Peyer's patch (tissue), 4 donors: ENCODE measurements at regions not wholly inside any gene's neighbourhood (a gene's known extent, or its start where the extent isn't known, plus 50 kb on each side); places are given as distances from the start of the nearest gene placed in this dataset.

Experiments
- DNase-seq, 3 donors: peaks; one replicate each; pipeline ENCODE4 v3.0.0-alpha.2; 2017 to 2019
- H3K27ac ChIP-seq, 4 donors: fragments of 200-600 bp; sonication (generic); one replicate each; pipeline ENCODE4 v1.5.1; 2016 to 2019
- H3K27me3 ChIP-seq, 2 donors: fragments of 200-600 bp; sonication (generic); one replicate each; pipeline ENCODE4 v1.5.1; 2019
- H3K36me3 ChIP-seq, 3 donors: fragments of 200-600 bp; sonication (generic); one replicate each; pipeline ENCODE4 v1.5.1; 2016 to 2019
- H3K4me1 ChIP-seq, 4 donors: fragments of 200-600 bp; sonication (generic); one replicate each; pipeline ENCODE4 v1.5.1; 2016 to 2019
- H3K4me3 ChIP-seq, 4 donors: fragments of 200-600 bp; sonication (generic); 1 replicate in 3 of 4; 2 replicates in 1 of 4; pipeline ENCODE4 v1.5.1; 2016 to 2019; ENCODE audit warnings: mild to moderate bottlenecking in 1 of 4
- H3K9me3 ChIP-seq, 4 donors: fragments of 200-600 bp; sonication (generic); one replicate each; pipeline ENCODE4 v1.5.1; 2016 to 2019; ENCODE audit warnings: mild to moderate bottlenecking in 1 of 4
- POLR2A ChIP-seq, 2 donors: fragments of 450-650 bp; IDR thresholded peaks; one replicate each; pipeline ENCODE4 v1.5.1; 2017; ENCODE audit warnings: antibody characterized with exemption in 2 of 2, mild to moderate bottlenecking in 2 of 2, moderate library complexity in 2 of 2
- TF ChIP-seq, protein P1 (sequence below), 6 experiments: fragments of 450-650 bp in 4 of 6; fragments of 200-600 bp in 2 of 6; sonication (generic) in 1 of 6; IDR thresholded peaks; one replicate each; pipeline ENCODE4 v1.5.1; 2017 to 2019; ENCODE audit warnings: antibody characterized with exemption in 6 of 6, mild to moderate bottlenecking in 3 of 6, moderate library complexity in 1 of 6

DNA sequence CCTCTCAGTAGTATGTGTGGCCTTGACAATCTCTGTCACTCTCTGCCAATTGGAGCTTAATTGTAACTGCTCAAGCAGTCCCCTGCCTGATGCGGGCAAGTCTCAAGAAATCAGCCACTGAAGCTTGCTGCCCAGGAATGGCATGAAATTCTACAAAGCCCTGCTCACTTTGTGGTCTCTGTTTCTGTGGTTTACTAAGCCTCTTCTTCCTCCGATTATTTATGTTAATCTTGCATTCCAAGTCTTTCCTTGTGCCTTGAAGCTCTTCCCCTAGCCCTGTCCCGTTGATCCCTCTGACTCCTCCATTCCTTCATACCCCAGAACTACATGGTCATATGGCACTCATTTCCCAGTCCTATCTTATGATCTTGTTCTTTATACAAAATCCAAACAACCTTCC lies 489.3 kb upstream of the CHST9 start:
- H3K27ac ChIP-seq = no peak overlapping the region
- H3K36me3 ChIP-seq = no peaks in the 10 kb centered on the region
- H3K9me3 ChIP-seq = no peaks in the 10 kb centered on the region
- H3K4me3 ChIP-seq = no peak overlapping the region
- no peaks in the 10 kb centered on the region for H3K27me3 ChIP-seq
- no peak for DNase-seq
- no peaks in the 10 kb centered on the region for H3K4me1 ChIP-seq
- TF ChIP-seq, protein P1, sequence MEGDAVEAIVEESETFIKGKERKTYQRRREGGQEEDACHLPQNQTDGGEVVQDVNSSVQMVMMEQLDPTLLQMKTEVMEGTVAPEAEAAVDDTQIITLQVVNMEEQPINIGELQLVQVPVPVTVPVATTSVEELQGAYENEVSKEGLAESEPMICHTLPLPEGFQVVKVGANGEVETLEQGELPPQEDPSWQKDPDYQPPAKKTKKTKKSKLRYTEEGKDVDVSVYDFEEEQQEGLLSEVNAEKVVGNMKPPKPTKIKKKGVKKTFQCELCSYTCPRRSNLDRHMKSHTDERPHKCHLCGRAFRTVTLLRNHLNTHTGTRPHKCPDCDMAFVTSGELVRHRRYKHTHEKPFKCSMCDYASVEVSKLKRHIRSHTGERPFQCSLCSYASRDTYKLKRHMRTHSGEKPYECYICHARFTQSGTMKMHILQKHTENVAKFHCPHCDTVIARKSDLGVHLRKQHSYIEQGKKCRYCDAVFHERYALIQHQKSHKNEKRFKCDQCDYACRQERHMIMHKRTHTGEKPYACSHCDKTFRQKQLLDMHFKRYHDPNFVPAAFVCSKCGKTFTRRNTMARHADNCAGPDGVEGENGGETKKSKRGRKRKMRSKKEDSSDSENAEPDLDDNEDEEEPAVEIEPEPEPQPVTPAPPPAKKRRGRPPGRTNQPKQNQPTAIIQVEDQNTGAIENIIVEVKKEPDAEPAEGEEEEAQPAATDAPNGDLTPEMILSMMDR (IDR thresholded peaks at IDR 0.05) = no peak
- no peak for TF ChIP-seq POLR2A (IDR thresholded peaks at IDR 0.05)

DNA sequence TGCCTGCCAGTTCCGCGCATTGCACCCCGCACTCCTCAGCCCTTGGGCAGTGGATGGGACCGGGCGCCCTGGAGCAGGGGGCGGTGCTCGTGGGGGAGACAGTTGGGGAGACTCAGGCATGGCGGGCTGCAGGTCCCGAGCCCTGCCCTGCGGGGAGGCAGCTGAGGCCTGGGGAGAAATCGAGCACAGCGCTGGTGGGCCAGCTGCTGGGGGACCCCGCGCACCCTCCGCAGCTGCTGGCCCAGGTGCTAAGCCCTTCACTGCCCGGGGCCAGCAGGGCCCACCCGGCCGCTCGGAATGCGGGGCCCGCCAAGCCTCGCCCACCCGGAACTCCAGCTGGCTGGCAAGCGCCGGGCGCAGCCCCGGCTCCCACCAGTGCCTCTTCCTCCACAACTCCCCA lies 488.8 kb upstream of the CHST9 start:
- H3K36me3 ChIP-seq = no peaks in the 10 kb centered on the region
- H3K4me3 ChIP-seq = no peak overlapping the region
- H3K9me3 ChIP-seq = no peaks in the 10 kb centered on the region
- no peak overlapping the region for H3K27ac ChIP-seq
- no peak for DNase-seq
- H3K27me3 ChIP-seq = no peaks in the 10 kb centered on the region
- no peak for TF ChIP-seq POLR2A (IDR thresholded peaks at IDR 0.05)
- TF ChIP-seq, protein P1 (IDR thresholded peaks at IDR 0.05) = no peak
- no peaks in the 10 kb centered on the region for H3K4me1 ChIP-seq

DNA sequence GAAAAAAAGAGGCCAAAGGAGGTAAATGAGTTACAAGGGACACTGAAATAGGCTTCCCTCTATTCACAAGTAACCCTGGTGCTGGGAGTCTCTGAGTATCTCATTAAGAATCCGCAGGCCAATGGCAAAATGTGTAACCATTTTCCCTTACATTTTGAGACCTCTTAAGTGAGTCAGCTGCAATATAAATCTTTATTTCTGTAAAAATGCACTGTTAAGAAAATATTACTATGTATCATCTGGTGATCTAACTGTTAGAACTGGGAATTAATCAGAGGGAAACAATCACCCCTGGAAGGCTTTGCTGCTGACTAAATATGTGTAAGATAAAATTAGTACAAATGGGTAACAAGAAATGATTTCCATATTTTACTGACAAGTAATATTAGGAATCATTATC lies 483.1 kb upstream of the CHST9 start:
- Histone ChIP-seq H3K36me3 (no peaks in the 10 kb centered on the region), H3K4me3 (no peak overlapping the region), H3K27ac (no peak overlapping the region), H3K27me3 (no peaks in the 10 kb centered on the region), H3K9me3 (no peaks in the 10 kb centered on the region), H3K4me1 (no peaks in the 10 kb centered on the region)
- TF ChIP-seq, protein P1 (IDR thresholded peaks at IDR 0.05) = no peak
- TF ChIP-seq POLR2A (IDR thresholded peaks at IDR 0.05) = no peak
- no peak for DNase-seq

DNA sequence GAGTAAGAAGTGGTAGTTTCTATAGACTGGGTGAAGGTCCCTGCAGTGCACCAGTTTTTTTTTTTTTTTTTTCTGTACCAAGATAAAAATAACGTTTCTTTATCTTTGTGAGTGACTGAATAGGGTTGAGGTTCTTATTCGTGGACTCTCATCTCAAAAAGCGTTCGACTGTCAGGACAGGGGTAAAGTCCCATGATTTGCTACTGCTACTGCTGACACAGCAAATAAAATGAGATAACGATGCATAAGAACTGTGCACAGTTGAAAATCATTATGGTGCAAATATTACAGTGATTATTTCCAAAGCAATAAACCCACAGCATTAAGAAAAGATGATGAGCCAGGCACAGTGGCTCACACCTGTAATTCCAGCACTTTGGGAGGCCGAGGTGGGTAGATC lies 482.0 kb upstream of the CHST9 start:
- no peaks in the 10 kb centered on the region for H3K4me1 ChIP-seq
- DNase-seq = no peak
- no peaks in the 10 kb centered on the region for H3K9me3 ChIP-seq
- H3K27me3 ChIP-seq = no peaks in the 10 kb centered on the region
- TF ChIP-seq, protein P1 (IDR thresholded peaks at IDR 0.05) = no peak
- TF ChIP-seq POLR2A (IDR thresholded peaks at IDR 0.05) = no peak
- no peak overlapping the region for H3K27ac ChIP-seq
- no peak overlapping the region for H3K4me3 ChIP-seq
- H3K36me3 ChIP-seq = no peaks in the 10 kb centered on the region

DNA sequence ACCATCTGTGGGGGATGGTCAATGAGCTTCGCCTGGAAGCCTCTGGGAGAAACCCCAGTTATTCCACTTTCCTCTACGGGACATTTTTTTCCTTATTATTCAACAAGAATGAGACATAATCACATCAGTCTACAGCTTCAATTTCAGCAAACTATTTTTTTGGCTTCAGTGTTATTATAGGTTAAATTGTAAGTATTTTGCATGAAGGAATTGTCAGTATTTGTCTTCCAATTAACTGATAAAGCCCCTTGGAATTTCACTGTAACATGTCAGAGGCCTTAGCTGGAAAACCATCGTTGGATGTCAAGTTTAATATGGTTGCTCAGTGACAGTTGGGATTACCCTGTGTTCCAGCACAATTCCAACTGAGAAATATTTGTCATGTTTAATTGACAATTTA lies 480.9 kb upstream of the CHST9 start:
- Histone ChIP-seq H3K4me1 (no peaks in the 10 kb centered on the region), H3K27me3 (no peaks in the 10 kb centered on the region), H3K36me3 (no peaks in the 10 kb centered on the region), H3K9me3 (no peaks in the 10 kb centered on the region), H3K27ac (no peak overlapping the region), H3K4me3 (no peak overlapping the region)
- no peak for DNase-seq
- no peak for TF ChIP-seq POLR2A (IDR thresholded peaks at IDR 0.05)
- TF ChIP-seq, protein P1 (IDR thresholded peaks at IDR 0.05) = no peak

DNA sequence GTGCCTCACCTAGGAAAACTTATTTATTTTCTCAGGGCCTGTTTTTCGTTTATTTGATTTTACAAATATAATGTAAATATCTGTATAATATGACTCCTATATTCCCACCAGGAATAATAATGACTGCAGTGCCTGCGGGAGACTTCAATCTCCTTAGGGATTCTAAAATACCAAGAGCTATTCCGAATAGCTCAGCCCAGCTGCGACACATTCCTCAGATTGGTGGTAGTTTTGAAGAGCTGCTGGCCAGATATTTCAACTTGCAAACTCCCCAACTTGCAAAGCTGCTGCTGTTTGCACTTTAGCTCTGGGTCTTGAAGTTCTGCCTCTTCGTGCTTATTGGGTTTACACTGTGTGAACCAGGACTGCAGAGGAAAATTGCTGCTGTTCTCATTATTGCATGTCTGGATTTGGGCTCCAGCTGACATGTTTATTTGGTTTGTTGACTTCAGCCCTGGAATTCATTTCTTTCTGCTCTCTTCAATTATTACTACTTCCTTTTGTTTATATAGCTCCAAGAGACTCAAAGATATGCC lies 480.2 kb upstream of the CHST9 start:
- H3K27ac ChIP-seq = no peak overlapping the region
- no peak for DNase-seq
- H3K4me1 ChIP-seq = no peaks in the 10 kb centered on the region
- H3K27me3 ChIP-seq = no peaks in the 10 kb centered on the region
- TF ChIP-seq POLR2A (IDR thresholded peaks at IDR 0.05) = no peak
- TF ChIP-seq, protein P1 (IDR thresholded peaks at IDR 0.05) = no peak
- no peaks in the 10 kb centered on the region for H3K36me3 ChIP-seq
- no peak overlapping the region for H3K4me3 ChIP-seq
- no peaks in the 10 kb centered on the region for H3K9me3 ChIP-seq
